AG10803 (cell line): ENCODE measurements at regions not wholly inside any gene's neighbourhood (a gene's known extent, or its start where the extent isn't known, plus 50 kb on each side); places are given as distances from the start of the nearest gene placed in this dataset.
"Not testable (repeated sequence)": the region's sequence is repeated elsewhere in the genome, so short reads cannot be mapped to it uniquely, and the experiment has no call there.

Experiments
- DNase-seq: peaks from one replicate; pipeline ENCODE4 v3.0.0; 2010; ENCODE audit warnings: low read depth
- H3K4me3 ChIP-seq: 2 replicates; pipeline ENCODE4 v1.5.1; 2011; ENCODE audit warnings: mild to moderate bottlenecking, low read length, control low read depth
- CTCF ChIP-seq: conservative IDR thresholded peaks from 2 replicates; pipeline ENCODE4 v1.5.1; 2011; ENCODE audit warnings: mild to moderate bottlenecking, low read length, control low read depth, inconsistent platforms

GRCh38 chr5:8831251-8831650, 714.6 kb downstream of the SEMA5A start:
- TF ChIP-seq CTCF = no peak
- no peak overlapping the region for H3K4me3 ChIP-seq
- DNase-seq = no peak

- TF ChIP-seq CTCF = no peak
- H3K4me3 ChIP-seq = no peak overlapping the region
- peak; percentile 20 for DNase-seq
These were observed 714.0 kb downstream of the SEMA5A start for GRCh38 chr5:8831854-8832253.

- no peak for TF ChIP-seq CTCF
- no peak overlapping the region for H3K4me3 ChIP-seq
- no peak for DNase-seq
These were observed 706.4 kb downstream of the SEMA5A start for GRCh38 chr5:8839361-8840055.

- no peak overlapping the region for H3K4me3 ChIP-seq
- no peak for TF ChIP-seq CTCF
- DNase-seq = no peak
These were observed 705.6 kb downstream of the SEMA5A start for GRCh38 chr5:8840237-8840636.

GRCh38 chr5:8840746-8841145, 705.1 kb downstream of the SEMA5A start:
- H3K4me3 ChIP-seq, DNase-seq: not testable (repeated sequence)

GRCh38 chr5:8842971-8843551, 702.8 kb downstream of the SEMA5A start:
- H3K4me3 ChIP-seq = no peak overlapping the region
- peak; percentile 61 for DNase-seq
- peak; percentile 68 for TF ChIP-seq CTCF

- TF ChIP-seq CTCF = no peak
- DNase-seq = peak; percentile 95
- no peak overlapping the region for H3K4me3 ChIP-seq
These were observed 702.1 kb downstream of the SEMA5A start for GRCh38 chr5:8843771-8844170.
